Bronchial epithelial cell (primary cell): ENCODE measurements at regions not wholly inside any gene's neighbourhood (a gene's known extent, or its start where the extent isn't known, plus 50 kb on each side); places are given as distances from the start of the nearest gene placed in this dataset.

Source experiments
- DNase-seq: peaks from one replicate; pipeline ENCODE4 v3.0.0-alpha.2; 2010; ENCODE audit warnings: low read depth
- FAIRE-seq: peaks from 2 replicates; lab custom pipeline; 2011; peaks lifted over from hg19 to GRCh38; lab: Jason Lieb, UNC
- H3K27me3 ChIP-seq: 2 replicates; pipeline ENCODE4 v1.5.1; 2011; ENCODE audit warnings: low read length; ENCODE audit not compliant: control insufficient read depth, insufficient read depth
- H3K36me3 ChIP-seq: 2 replicates; pipeline ENCODE4 v1.5.1; 2011; ENCODE audit warnings: low read length; ENCODE audit not compliant: control insufficient read depth, insufficient read depth
- H3K4me3 ChIP-seq: 2 replicates; pipeline ENCODE4 v1.5.1; 2011; ENCODE audit warnings: mild to moderate bottlenecking, low read depth, low read length, control low read depth
- CTCF ChIP-seq: IDR thresholded peaks from 2 replicates; pipeline ENCODE4 v1.5.1; 2011; ENCODE audit warnings: mild to moderate bottlenecking, moderate library complexity, low read length, control low read depth, inconsistent platforms; ENCODE audit not compliant: insufficient read depth, severe bottlenecking

- Histone ChIP-seq H3K36me3 (no peaks in the 10 kb centered on the region), H3K4me3 (no peak overlapping the region), H3K27me3 (no peaks in the 10 kb centered on the region)
- no peak for FAIRE-seq
- no peak for TF ChIP-seq CTCF
- DNase-seq: no peak
Observed at GRCh38 chr21:23968722-23969647, 1638.3 kb downstream of the MRPL39 start.

- Histone ChIP-seq H3K27me3 (no peaks in the 10 kb centered on the region), H3K4me3 (no peak overlapping the region), H3K36me3 (no peaks in the 10 kb centered on the region)
- TF ChIP-seq CTCF: no peak
- DNase-seq (no peak), FAIRE-seq (no peak)
Observed at GRCh38 chr21:23968008-23968407, 1639.3 kb downstream of the MRPL39 start.

GRCh38 chr21:23963454-23963853, 1643.8 kb downstream of the MRPL39 start:
- DNase-seq (peak; percentile 10), FAIRE-seq (no peak)
- TF ChIP-seq CTCF: no peak
- Histone ChIP-seq H3K27me3 (no peaks in the 10 kb centered on the region), H3K4me3 (no peak overlapping the region), H3K36me3 (no peaks in the 10 kb centered on the region)

GRCh38 chr21:23960769-23961168, 1646.5 kb downstream of the MRPL39 start:
- FAIRE-seq: no peak
- TF ChIP-seq CTCF: no peak

GRCh38 chr21:23955135-23955843, 1652.0 kb downstream of the MRPL39 start:
- Histone ChIP-seq H3K27me3 (no peaks in the 10 kb centered on the region), H3K36me3 (no peaks in the 10 kb centered on the region), H3K4me3 (no peak overlapping the region)
- DNase-seq (no peak), FAIRE-seq (no peak)
- no peak for TF ChIP-seq CTCF

More at GRCh38 chr21:23960769-23961168, 1646.5 kb downstream of the MRPL39 start:
- H3K36me3 ChIP-seq: no peaks in the 10 kb centered on the region
- H3K27me3 ChIP-seq: no peaks in the 10 kb centered on the region
- no peak overlapping the region for H3K4me3 ChIP-seq
- no peak for DNase-seq
